Neural progenitor cell (in vitro differentiated cells): ENCODE measurements at regions not wholly inside any gene's neighbourhood (a gene's known extent, or its start where the extent isn't known, plus 50 kb on each side); places are given as distances from the start of the nearest gene placed in this dataset.

Experiments
- DNase-seq: peaks from one replicate; pipeline ENCODE4 v3.0.0-alpha.2; 2016; ENCODE audit warnings: low spot score
- H2AFZ ChIP-seq: fragments of 200-600 bp; sonication (generic); replicated peaks from 2 replicates; pipeline ENCODE4 v1.6.1; 2016; ENCODE audit warnings: antibody characterized with exemption
- H3F3A ChIP-seq: fragments of 200-600 bp; sonication (generic); 2 replicates; pipeline ENCODE4 v1.6.1; 2016; ENCODE audit warnings: antibody characterized with exemption, low read depth
- H3K27ac ChIP-seq: fragments of 200-600 bp; sonication (generic); 2 replicates; pipeline ENCODE4 v1.5.1; 2016; ENCODE audit warnings: mild to moderate bottlenecking
- H3K27me3 ChIP-seq: fragments of 200-600 bp; sonication (generic); 2 replicates; pipeline ENCODE4 v1.6.1; 2016; ENCODE audit warnings: mild to moderate bottlenecking, moderate library complexity
- H3K36me3 ChIP-seq: fragments of 200-600 bp; sonication (generic); 2 replicates; pipeline ENCODE4 v1.5.1; 2016
- H3K4me1 ChIP-seq: fragments of 200-600 bp; sonication (generic); 2 replicates; pipeline ENCODE4 v1.6.1; 2016; ENCODE audit warnings: mixed run types
- H3K4me2 ChIP-seq: fragments of 200-600 bp; sonication (generic); 2 replicates; pipeline ENCODE4 v1.6.1; 2016
- H3K4me3 ChIP-seq: fragments of 200-600 bp; sonication (generic); 2 replicates; pipeline ENCODE4 v1.5.1; 2016
- H3K79me2 ChIP-seq: fragments of 200-600 bp; sonication (generic); 2 replicates; pipeline ENCODE4 v1.6.1; 2016; ENCODE audit warnings: low read depth
- H3K9ac ChIP-seq: fragments of 200-600 bp; sonication (generic); 2 replicates; pipeline ENCODE4 v1.6.1; 2016
- H3K9me3 ChIP-seq: fragments of 200-600 bp; sonication (generic); 2 replicates; pipeline ENCODE4 v1.5.1; 2016; ENCODE audit warnings: low read depth
- H4K20me1 ChIP-seq: fragments of 200-600 bp; sonication (generic); 2 replicates; pipeline ENCODE4 v1.6.1; 2016; ENCODE audit warnings: low read depth
- H3K27ac Mint-ChIP-seq: 3 replicates; pipeline ENCODE4 v1.8.0; 2021; ENCODE audit warnings: mixed read lengths
- H3K27me3 Mint-ChIP-seq: 2 replicates; pipeline ENCODE4 v1.8.0; 2022; ENCODE audit warnings: low read depth, mild to moderate bottlenecking, inconsistent platforms, moderate library complexity, mixed read lengths; ENCODE audit not compliant: insufficient read depth
- H3K36me3 Mint-ChIP-seq: 3 replicates; pipeline ENCODE4 v1.8.0; 2021; ENCODE audit warnings: mixed read lengths
- H3K4me1 Mint-ChIP-seq: 3 replicates; pipeline ENCODE4 v1.8.0; 2021; ENCODE audit warnings: mixed read lengths
- H3K4me3 Mint-ChIP-seq: 3 replicates; pipeline ENCODE4 v1.8.0; 2021; ENCODE audit warnings: mild to moderate bottlenecking, moderate library complexity, mixed read lengths
- H3K9me3 Mint-ChIP-seq: 3 replicates; pipeline ENCODE4 v1.8.0; 2020; ENCODE audit warnings: mixed read lengths
- CTCF ChIP-seq: fragments of 200-600 bp; sonication (generic); IDR thresholded peaks from 2 replicates; pipeline ENCODE4 v1.5.1; 2017; ENCODE audit warnings: antibody characterized with exemption, mild to moderate bottlenecking
- EZH2 ChIP-seq: fragments of 200-600 bp; sonication (generic); IDR thresholded peaks from 2 replicates; pipeline ENCODE4 v1.6.1; 2017; ENCODE audit warnings: antibody characterized with exemption, mild to moderate bottlenecking, moderate library complexity
- EZH2phosphoT487 ChIP-seq: fragments of 200-600 bp; sonication (generic); IDR thresholded peaks from 2 replicates; pipeline ENCODE4 v1.6.1; 2017; ENCODE audit warnings: antibody characterized with exemption

DNA sequence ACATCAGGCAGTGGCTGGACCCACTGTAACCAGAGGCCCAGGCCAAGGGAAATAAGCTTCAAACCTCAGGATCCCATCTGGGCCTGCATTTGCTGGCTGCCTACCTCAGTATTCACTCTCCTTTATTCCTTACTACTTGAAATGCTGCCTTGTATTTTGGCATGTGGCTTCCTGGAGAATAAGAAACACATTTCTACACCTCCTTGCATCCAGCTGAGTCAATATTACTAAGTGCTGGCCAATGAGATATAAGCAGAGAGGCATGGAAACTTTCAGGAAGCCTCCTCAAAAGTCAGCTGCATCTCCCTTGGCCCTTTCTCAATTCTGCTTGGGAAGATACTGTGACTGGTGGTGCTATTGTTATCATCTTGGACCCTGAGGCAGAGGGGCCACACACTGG lies 59.8 kb upstream of the RELL1 start:
- Mint-ChIP-seq H3K27ac (no peak overlapping the region), H3K36me3 (no peaks in the 10 kb centered on the region), H3K4me3 (no peak overlapping the region), H3K4me1 (peaks cover 11% of the 10 kb centered on the region), H3K27me3 (peaks cover 2% of the 10 kb centered on the region), H3K9me3 (peaks cover 5% of the 10 kb centered on the region)
- Histone ChIP-seq H2AFZ (no peak overlapping the region), H3K9me3 (no peaks in the 10 kb centered on the region), H3K79me2 (no peaks in the 10 kb centered on the region), H3K27me3 (no peaks in the 10 kb centered on the region), H3K27ac (no peak overlapping the region), H3K36me3 (no peaks in the 10 kb centered on the region), H3F3A (no peaks in the 10 kb centered on the region), H3K4me1 (no peaks in the 10 kb centered on the region), H3K4me3 (no peak overlapping the region), H4K20me1 (no peaks in the 10 kb centered on the region), H3K9ac (no peak overlapping the region), H3K4me2 (no peak overlapping the region)
- DNase-seq: no peak
- TF ChIP-seq CTCF: no peak
- TF ChIP-seq EZH2: no peak
- TF ChIP-seq EZH2phosphoT487: no peak

DNA sequence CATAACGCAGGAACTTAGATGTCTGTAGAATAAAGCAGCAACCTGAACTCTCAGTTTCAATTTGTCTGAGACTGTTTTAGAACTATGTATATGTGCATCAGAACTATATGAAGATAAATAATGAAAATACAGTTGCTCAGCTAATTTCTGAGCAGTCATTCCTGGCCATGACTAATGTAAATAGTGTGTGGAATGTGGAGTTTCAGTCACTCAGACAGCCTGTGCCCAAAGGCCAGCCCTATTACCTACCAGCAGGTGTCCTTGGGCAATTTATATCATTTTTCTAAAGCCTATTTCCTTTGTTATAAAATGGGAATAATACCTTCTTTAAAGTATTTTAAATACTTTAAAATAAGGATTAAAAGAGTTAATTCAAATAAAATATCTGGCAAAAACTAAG lies 56.0 kb upstream of the RELL1 start:
- Histone ChIP-seq H3K4me3 (no peak overlapping the region), H3K36me3 (no peaks in the 10 kb centered on the region), H3K4me2 (no peak overlapping the region), H3K9me3 (no peaks in the 10 kb centered on the region), H4K20me1 (no peaks in the 10 kb centered on the region), H3K27ac (no peak overlapping the region), H3K79me2 (no peaks in the 10 kb centered on the region), H3K4me1 (no peaks in the 10 kb centered on the region), H2AFZ (no peak overlapping the region), H3F3A (no peaks in the 10 kb centered on the region), H3K9ac (no peak overlapping the region), H3K27me3 (no peaks in the 10 kb centered on the region)
- Mint-ChIP-seq H3K36me3 (no peaks in the 10 kb centered on the region), H3K4me1 (no peaks in the 10 kb centered on the region), H3K9me3 (peaks cover 3% of the 10 kb centered on the region), H3K27ac (no peak overlapping the region), H3K4me3 (no peak overlapping the region), H3K27me3 (no peaks in the 10 kb centered on the region)
- TF ChIP-seq CTCF (no peak), EZH2phosphoT487 (no peak), EZH2 (no peak)
- DNase-seq: no peak

- H3K27me3 Mint-ChIP-seq: no peaks in the 10 kb centered on the region
- Histone ChIP-seq H3K4me3 (no peak overlapping the region), H2AFZ (no peak overlapping the region), H3K4me1 (no peaks in the 10 kb centered on the region), H3K4me2 (no peak overlapping the region), H3K36me3 (no peaks in the 10 kb centered on the region), H3K27ac (no peak overlapping the region), H3K9ac (no peak overlapping the region), H3K9me3 (no peaks in the 10 kb centered on the region), H3K79me2 (no peaks in the 10 kb centered on the region), H4K20me1 (no peaks in the 10 kb centered on the region), H3K27me3 (no peaks in the 10 kb centered on the region), H3F3A (no peaks in the 10 kb centered on the region)
- no peak for DNase-seq
- H3K4me1 Mint-ChIP-seq: no peaks in the 10 kb centered on the region
- H3K4me3 Mint-ChIP-seq: no peak overlapping the region
- no peaks in the 10 kb centered on the region for H3K36me3 Mint-ChIP-seq
- H3K9me3 Mint-ChIP-seq: no peaks in the 10 kb centered on the region
- no peak overlapping the region for H3K27ac Mint-ChIP-seq
- TF ChIP-seq CTCF (no peak), EZH2phosphoT487 (no peak), EZH2 (no peak)
Measured at GRCh38 chr4:37741564-37741963, 55.4 kb upstream of the RELL1 start.

- Histone ChIP-seq H3F3A (no peaks in the 10 kb centered on the region), H3K27me3 (no peaks in the 10 kb centered on the region), H3K27ac (no peak overlapping the region), H2AFZ (no peak overlapping the region), H4K20me1 (no peaks in the 10 kb centered on the region), H3K9me3 (no peaks in the 10 kb centered on the region), H3K4me2 (no peak overlapping the region), H3K9ac (no peak overlapping the region), H3K79me2 (no peaks in the 10 kb centered on the region), H3K4me3 (no peak overlapping the region), H3K36me3 (no peaks in the 10 kb centered on the region), H3K4me1 (no peaks in the 10 kb centered on the region)
- no peak for DNase-seq
- no peaks in the 10 kb centered on the region for H3K4me1 Mint-ChIP-seq
- H3K27me3 Mint-ChIP-seq: no peaks in the 10 kb centered on the region
- H3K4me3 Mint-ChIP-seq: no peak overlapping the region
- H3K9me3 Mint-ChIP-seq: no peaks in the 10 kb centered on the region
- TF ChIP-seq EZH2: no peak
- no peak for TF ChIP-seq CTCF
- no peak for TF ChIP-seq EZH2phosphoT487
- no peak overlapping the region for H3K27ac Mint-ChIP-seq
- H3K36me3 Mint-ChIP-seq: no peaks in the 10 kb centered on the region
Measured at GRCh38 chr4:37740546-37740945, 54.4 kb upstream of the RELL1 start.
